HAP-1 (cell line): ENCODE measurements at regions not wholly inside any gene's neighbourhood (a gene's known extent, or its start where the extent isn't known, plus 50 kb on each side); places are given as distances from the start of the nearest gene placed in this dataset.

Experiments used
- DNase-seq, 2 experiments: peaks; one replicate each; pipeline ENCODE4 v3.0.0-alpha.2; 2016 to 2020; ENCODE audit warnings: low spot score in 2 of 2
- H3K27me3 ChIP-seq: fragments of 250-450 bp; sonication (Bioruptor Pico); 2 replicates; pipeline ENCODE4 v1.5.1; 2020; ENCODE audit warnings: low read depth, mild to moderate bottlenecking, moderate library complexity
- H3K36me3 ChIP-seq: fragments of 250-450 bp; sonication (Bioruptor Pico); replicated peaks from 2 replicates; pipeline ENCODE4 v1.5.1; 2020; ENCODE audit warnings: mild to moderate bottlenecking
- H3K4me1 ChIP-seq: fragments of 250-450 bp; sonication (Bioruptor Pico); 2 replicates; pipeline ENCODE4 v1.5.1; 2020; ENCODE audit warnings: mild to moderate bottlenecking
- H3K4me3 ChIP-seq: fragments of 250-450 bp; sonication (Bioruptor Pico); 2 replicates; pipeline ENCODE4 v1.5.1; 2020; ENCODE audit warnings: mild to moderate bottlenecking, moderate library complexity
- H3K9me3 ChIP-seq: fragments of 250-450 bp; sonication (Bioruptor Pico); 2 replicates; pipeline ENCODE4 v1.5.1; 2020; ENCODE audit warnings: mild to moderate bottlenecking, moderate library complexity
- in situ Hi-C: fragments of 300-500 bp; cut with MboI; formaldehyde crosslinking; loops from 3 replicates; pipeline ENCODE4 v1.14.3; 2020; ENCODE audit warnings: low sequenced_read_pairs, inconsistent platforms, mixed read lengths

DNA sequence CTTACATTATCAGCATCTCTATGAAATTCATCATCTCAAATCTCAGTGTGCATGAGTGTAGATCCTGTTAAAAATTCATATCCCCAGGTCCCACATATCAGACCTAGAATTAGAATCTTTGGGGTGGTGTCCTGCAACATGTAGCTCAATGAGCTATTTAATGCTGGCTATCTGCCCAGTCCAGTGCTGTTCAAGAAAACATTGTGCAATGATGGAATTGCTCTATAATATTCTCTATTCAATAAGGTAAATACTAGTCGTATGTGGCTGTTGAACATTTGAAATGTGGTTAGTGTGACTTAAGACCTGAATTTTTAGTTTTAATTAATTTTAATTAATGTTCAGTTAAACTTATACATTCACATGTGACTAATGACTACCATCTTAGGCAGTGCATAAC is 127.4 kb downstream of the NOL4 start:
- no peaks in the 10 kb centered on the region for H3K9me3 ChIP-seq
- in situ Hi-C loops = no loop called here
- H3K4me1 ChIP-seq = no peaks in the 10 kb centered on the region
- no peak overlapping the region for H3K4me3 ChIP-seq
- DNase-seq = no peak
- H3K27me3 ChIP-seq = no peaks in the 10 kb centered on the region; the same call in 1 of the 2 replicates
- no peaks in the 10 kb centered on the region for H3K36me3 ChIP-seq

DNA sequence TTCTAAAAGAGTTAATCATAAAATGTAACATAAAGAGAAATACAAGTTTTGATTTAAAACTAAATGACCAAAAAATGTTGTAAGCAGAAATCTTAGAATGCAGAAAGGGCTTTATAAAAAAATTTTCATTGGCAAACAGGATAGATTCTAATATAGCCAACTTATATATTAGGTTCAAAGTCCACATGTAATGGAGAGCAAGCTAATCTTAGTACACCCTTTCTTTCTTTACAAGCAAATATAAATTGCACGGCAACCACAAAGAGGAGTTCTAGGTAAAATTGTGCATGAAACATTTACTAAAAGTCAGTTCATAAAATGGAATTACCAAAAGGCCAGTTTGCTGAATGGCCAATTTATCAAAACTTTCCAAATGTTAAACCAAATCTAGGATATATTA is 130.6 kb downstream of the NOL4 start:
- no peaks in the 10 kb centered on the region for H3K4me1 ChIP-seq
- H3K27me3 ChIP-seq = no peaks in the 10 kb centered on the region; the same call in 1 of the 2 replicates
- in situ Hi-C loops = no loop called here
- H3K36me3 ChIP-seq = no peaks in the 10 kb centered on the region
- DNase-seq = no peak
- H3K4me3 ChIP-seq = no peak overlapping the region
- H3K9me3 ChIP-seq = no peaks in the 10 kb centered on the region

DNA sequence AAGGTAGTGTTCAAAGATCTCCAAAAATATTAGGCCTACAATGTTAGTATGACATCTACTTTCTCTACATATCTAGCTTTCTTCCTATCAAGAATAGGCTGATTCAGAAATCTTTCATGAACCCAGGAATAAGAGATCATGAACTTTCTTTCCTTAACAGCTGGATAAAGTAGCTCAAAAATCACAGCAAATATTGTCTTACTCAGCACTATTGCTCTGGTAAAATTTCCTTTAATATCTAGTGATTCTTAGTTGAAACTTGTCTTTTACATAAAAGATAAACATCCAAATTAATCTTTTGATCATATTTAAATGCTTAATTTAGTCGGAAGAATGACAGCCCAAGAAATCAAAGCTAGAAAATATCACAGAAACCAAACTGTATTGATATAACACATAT is 131.9 kb downstream of the NOL4 start:
- in situ Hi-C loops = no loop called here
- DNase-seq = no peak
- H3K9me3 ChIP-seq = no peaks in the 10 kb centered on the region
- H3K4me3 ChIP-seq = no peak overlapping the region
- no peaks in the 10 kb centered on the region; the same call in 1 of the 2 replicates for H3K27me3 ChIP-seq
- H3K36me3 ChIP-seq = no peaks in the 10 kb centered on the region
- H3K4me1 ChIP-seq = no peaks in the 10 kb centered on the region

DNA sequence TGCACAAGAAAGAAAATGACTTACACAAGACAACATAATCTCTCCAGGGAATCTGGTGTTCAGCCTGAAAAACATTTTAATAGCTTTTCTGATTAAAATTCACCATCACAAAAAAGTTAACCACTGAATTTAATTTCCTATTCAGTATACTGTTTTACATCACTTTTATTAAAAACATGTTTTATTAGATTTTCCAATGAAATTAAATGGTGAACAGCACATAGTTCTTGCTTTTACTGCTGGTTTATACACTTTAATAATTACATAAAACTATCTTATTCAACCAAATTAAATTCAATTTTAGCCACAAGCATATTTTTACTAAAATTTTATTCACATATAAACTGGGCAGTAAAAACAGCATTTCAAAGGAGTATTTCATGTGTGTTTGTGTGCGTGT is 138.3 kb downstream of the NOL4 start:
- Histone ChIP-seq H3K36me3 (no peaks in the 10 kb centered on the region), H3K4me3 (no peak overlapping the region), H3K27me3 (no peaks in the 10 kb centered on the region), H3K9me3 (no peaks in the 10 kb centered on the region), H3K4me1 (no peaks in the 10 kb centered on the region)
- in situ Hi-C loops = no loop called here
- DNase-seq = no peak

DNA sequence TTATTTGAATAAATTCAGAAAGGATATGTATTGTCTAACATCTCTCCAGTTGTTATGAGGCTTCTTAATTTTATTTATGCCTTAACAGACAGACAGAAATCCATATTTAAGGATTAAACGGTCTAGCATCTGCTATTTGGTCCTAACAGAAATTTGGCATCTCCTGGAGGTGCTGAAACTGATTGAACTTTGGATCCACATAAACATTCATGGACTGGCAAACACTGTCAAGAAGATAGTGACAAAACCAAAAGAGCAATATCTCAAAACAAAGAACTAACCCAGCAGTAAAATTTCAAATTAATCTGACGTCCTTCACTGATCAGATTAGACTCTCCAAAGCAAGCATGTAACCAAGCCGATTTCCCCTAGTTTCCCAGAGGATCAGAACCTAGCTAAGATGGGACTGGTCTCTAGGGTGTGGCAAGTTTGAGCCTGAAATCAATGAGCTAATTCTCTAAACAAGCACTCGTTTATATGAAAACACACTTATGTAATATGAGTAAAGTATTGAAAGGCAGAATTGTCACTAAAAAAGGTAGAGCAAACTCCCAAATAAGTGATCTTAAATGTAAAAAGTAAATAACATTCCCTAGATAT is 139.5 kb downstream of the NOL4 start:
- H3K27me3 ChIP-seq = no peaks in the 10 kb centered on the region
- no peak overlapping the region for H3K4me3 ChIP-seq
- no peaks in the 10 kb centered on the region for H3K4me1 ChIP-seq
- H3K36me3 ChIP-seq = no peaks in the 10 kb centered on the region
- DNase-seq = no peak
- H3K9me3 ChIP-seq = no peaks in the 10 kb centered on the region
- in situ Hi-C loops = no loop called here

DNA sequence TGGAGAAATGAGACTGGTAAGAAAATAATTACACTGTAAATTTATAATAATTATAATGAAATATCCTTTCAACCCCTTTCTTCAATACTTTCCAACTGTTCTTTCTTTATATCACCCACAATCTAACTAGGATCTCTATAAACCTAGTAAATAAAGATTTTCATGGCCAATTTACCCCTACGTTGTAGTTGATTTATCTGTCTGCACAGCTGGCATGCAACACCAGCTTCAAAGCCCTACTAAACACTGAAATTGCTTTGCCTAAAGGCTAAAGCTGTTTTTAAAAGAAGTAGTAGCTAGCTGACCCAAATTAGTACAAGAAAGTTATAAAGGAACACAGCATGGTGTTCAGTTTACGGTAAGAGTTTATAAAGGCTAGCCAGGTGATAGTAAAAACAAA is 140.1 kb downstream of the NOL4 start:
- DNase-seq = no peak
- H3K27me3 ChIP-seq = no peaks in the 10 kb centered on the region
- H3K9me3 ChIP-seq = no peaks in the 10 kb centered on the region
- in situ Hi-C loops = no loop called here
- no peaks in the 10 kb centered on the region for H3K36me3 ChIP-seq
- no peak overlapping the region for H3K4me3 ChIP-seq
- no peaks in the 10 kb centered on the region for H3K4me1 ChIP-seq

DNA sequence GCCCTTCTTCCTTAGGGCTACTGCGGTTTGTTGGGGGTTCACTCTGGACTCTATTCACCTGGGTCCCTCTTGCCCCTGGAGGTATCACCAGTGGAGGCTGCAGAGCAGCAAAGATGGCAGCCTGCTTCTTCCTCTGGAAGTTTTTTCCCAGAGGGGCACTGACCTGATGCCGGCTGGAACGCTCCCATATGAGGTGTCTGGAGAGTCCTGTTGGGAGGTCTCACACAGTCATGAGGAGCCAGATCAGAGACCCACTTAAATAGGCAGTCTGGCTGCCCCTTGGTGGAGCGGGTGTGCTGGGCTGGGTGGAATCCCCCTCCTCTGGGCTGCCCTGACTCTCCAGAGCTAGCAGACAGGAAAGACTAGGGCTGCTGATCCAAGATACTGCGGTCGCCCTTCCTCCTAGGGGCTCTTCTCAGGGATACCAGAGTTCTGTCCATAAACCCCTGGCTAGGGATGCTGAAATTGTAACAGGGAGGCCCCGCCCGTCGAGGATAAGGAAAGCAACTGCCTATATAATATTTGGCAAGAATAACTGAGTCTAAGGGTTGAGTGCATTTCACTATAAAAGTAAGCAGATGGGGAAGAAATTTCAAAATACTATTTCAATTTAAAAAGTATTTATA is 140.7 kb downstream of the NOL4 start:
- Histone ChIP-seq H3K9me3 (no peaks in the 10 kb centered on the region), H3K4me3 (no peak overlapping the region)
- in situ Hi-C loops = no loop called here

DNA sequence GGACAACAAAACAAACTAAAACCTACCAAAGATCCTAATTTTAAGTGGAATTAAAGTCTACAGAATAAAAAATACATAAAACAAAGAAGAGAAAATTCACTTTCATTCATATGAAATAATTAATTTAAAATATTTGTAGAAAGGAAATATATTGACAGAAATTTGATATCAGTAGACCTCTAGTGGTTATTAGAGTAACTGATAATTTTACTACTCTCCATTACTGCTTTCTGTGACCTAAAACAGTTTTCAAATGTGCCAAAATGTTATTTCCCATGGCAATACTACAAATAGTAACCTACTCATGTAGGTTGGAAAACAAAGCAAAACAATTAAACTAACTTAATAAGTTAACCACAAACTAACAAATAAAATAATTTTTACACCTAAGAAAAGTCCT is 147.1 kb downstream of the NOL4 start:
- no peak overlapping the region for H3K4me3 ChIP-seq
- H3K9me3 ChIP-seq = no peaks in the 10 kb centered on the region
- DNase-seq = no peak
- no peaks in the 10 kb centered on the region for H3K36me3 ChIP-seq
- in situ Hi-C loops = no loop called here
- H3K27me3 ChIP-seq = no peaks in the 10 kb centered on the region
- no peaks in the 10 kb centered on the region for H3K4me1 ChIP-seq

More for the DNA sequence above, 140.7 kb downstream of the NOL4 start:
- Histone ChIP-seq H3K4me1 (no peaks in the 10 kb centered on the region), H3K27me3 (no peaks in the 10 kb centered on the region), H3K36me3 (no peaks in the 10 kb centered on the region)
- no peak for DNase-seq

DNA sequence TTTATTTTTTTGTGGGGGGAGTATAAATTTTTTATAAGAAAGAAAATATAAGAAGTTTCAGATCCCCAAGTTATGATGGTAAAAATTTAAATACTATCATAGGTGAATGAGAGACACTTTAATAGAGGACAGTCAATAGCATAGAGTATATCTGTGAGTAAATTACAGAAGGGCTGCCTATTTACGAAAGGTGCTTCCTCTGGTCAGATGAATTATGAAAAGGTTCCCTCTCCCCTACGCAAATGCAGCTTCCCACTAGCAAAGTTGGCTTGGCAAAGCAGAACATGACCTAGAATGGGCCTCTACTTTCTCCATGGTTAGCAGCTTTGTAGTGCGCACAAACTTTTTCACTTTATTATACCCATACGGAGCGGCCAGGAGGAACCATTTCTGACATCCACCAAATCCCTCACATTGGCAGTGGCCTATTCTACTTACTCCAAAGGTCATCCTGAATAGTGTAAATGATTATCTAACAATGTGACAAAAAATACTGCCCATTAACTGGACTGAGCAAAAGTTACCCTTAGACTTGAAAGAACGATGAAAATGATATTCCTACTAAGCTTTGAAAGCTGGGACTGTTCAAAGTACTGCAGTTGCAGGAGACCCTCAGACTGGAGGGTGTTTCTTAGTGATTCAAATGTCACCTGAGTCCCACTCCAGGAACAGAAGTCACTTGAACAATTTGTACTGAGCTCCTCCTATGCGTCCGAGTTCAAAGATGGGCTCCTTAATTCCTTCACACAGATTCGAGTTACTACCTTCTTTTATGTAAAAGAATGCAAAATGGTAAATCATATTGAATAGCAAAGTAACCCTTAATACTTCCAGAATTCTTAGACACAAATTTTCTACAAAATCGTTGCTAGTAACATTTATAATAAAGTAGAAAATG is 148.5 kb downstream of the NOL4 start:
- in situ Hi-C loops = no loop called here
- Histone ChIP-seq H3K27me3 (no peaks in the 10 kb centered on the region), H3K9me3 (no peaks in the 10 kb centered on the region), H3K4me1 (no peaks in the 10 kb centered on the region), H3K36me3 (no peaks in the 10 kb centered on the region), H3K4me3 (no peak overlapping the region)
- DNase-seq = no peak

DNA sequence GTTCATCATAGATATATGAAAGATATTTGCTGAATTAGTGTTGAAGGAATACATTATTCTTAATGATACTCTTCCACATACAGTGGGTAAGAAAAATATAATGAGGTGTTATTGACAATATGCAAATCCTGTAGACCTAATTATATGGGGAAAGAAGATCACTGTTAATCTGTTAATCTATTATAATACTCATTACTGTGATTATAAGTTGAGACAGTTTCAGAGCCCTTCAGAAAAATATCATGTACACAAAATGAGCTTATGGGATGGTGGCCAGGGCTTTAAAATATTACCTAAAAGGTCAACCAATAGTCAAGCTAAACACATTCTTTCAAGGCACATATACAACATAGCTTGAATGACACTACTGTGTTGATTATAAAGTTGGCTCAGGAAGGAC is 163.5 kb downstream of the NOL4 start:
- in situ Hi-C loops = no loop called here
- Histone ChIP-seq H3K9me3 (no peaks in the 10 kb centered on the region), H3K4me3 (no peak overlapping the region), H3K4me1 (no peaks in the 10 kb centered on the region), H3K27me3 (no peaks in the 10 kb centered on the region), H3K36me3 (no peaks in the 10 kb centered on the region)
- DNase-seq = no peak

DNA sequence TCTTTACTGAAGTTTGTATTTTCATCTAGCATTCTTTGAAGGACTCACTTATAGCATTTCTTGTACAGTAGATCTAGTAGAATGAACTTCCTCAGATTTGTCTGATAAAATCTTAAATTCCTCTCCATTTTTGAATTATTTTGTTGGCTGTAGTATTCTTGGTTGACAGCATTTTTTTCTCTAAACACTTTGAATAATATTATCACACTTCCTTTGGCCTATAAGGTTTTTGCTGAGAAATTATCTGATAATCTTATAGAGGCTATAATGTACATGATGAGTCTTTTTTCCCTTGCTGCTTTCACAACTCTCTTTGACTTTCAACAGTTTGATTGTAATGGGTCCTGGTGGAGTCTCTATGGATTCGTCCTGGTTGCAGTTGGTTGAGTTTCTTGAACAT is 169.5 kb downstream of the NOL4 start:
- in situ Hi-C loops = no loop called here
- Histone ChIP-seq H3K4me1 (no peaks in the 10 kb centered on the region), H3K27me3 (no peaks in the 10 kb centered on the region), H3K9me3 (no peaks in the 10 kb centered on the region), H3K4me3 (no peak overlapping the region), H3K36me3 (no peaks in the 10 kb centered on the region)
- DNase-seq = no peak

DNA sequence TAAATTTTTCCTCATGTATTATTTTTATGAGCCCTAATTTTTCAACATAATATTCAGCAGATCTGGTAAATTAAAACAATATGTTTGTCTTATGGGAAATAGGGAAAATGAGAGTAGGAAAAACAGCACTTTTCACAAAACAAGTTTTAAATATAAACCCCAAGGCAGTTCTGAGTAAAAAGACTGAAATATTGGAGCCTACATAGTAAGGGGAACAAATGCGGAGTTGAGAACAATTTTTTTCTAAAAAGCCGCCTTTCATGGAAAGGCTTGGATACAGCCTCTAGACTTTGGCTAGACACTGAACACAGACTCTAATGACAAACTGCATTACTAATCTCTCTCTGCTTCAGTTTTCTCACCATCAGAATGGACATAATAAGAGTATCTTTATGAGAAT is 174.1 kb downstream of the NOL4 start:
- Histone ChIP-seq H3K36me3 (no peaks in the 10 kb centered on the region), H3K4me3 (no peak overlapping the region), H3K9me3 (no peaks in the 10 kb centered on the region), H3K4me1 (no peaks in the 10 kb centered on the region; the same call in 1 of the 2 replicates), H3K27me3 (no peaks in the 10 kb centered on the region)
- in situ Hi-C loops = no loop called here
- no peak for DNase-seq

DNA sequence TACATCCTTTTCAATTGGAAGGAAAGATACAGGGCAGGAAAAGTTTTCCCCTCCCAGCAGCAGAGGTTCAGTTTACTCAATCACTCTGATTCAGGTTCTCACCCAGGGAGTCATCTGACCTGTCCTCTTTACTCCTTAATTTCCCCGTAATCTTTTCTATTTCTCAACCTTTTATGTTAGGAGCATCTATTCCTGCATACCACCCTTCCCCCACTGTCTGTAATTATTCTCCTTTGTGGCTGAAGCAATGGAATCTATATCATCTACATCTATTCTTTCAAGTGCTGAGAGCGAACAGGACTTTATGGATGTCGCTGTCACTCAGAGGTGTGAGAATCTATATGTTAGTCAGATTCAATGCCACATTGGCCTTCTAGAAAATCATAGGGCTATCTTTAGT is 175.2 kb downstream of the NOL4 start:
- Histone ChIP-seq H3K27me3 (no peaks in the 10 kb centered on the region), H3K4me1 (no peaks in the 10 kb centered on the region; the same call in 1 of the 2 replicates), H3K4me3 (no peak overlapping the region), H3K9me3 (no peaks in the 10 kb centered on the region), H3K36me3 (no peaks in the 10 kb centered on the region)
- in situ Hi-C loops = loop anchor here (25.0 kb wide), 1 partner anchor 212 kb away; no protein-coding TSS in a partner anchor
- no peak for DNase-seq

DNA sequence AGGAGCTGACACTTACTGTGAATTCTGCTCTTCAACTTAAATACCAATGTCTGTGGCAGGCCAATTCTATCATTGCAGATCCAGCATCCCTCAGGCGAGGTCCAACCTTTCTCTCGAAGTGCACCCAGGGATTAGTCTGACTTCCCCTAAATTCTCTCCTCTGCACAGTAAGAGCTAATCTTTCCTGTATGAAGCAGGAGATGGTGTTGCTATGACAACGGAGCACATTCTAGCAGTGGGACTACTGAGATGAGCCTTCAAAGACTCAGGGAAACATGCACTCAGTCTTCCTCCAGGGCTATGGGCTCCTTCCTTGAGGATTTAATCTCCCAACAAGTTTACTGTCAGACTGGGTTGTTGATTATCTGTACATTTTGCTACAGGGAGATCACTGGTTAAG is 176.3 kb downstream of the NOL4 start:
- no peak for DNase-seq
- H3K4me3 ChIP-seq = no peak overlapping the region
- H3K36me3 ChIP-seq = no peaks in the 10 kb centered on the region
- H3K9me3 ChIP-seq = no peaks in the 10 kb centered on the region
- no peaks in the 10 kb centered on the region for H3K27me3 ChIP-seq
- in situ Hi-C loops = loop anchor here (25.0 kb wide), 1 partner anchor 211 kb away; no protein-coding TSS in a partner anchor
- H3K4me1 ChIP-seq = no peaks in the 10 kb centered on the region; the same call in 1 of the 2 replicates
